ENCODE measurements at regions not wholly inside any gene's neighbourhood (a gene's known extent, or its start where the extent isn't known, plus 50 kb on each side); places are given as distances from the start of the nearest gene placed in this dataset.
"Not testable (repeated sequence)": the region's sequence is repeated elsewhere in the genome, so short reads cannot be mapped to it uniquely, and the experiment has no call there.

- DNase-seq (ENCODE audit: low read depth); H3K4me3 ChIP-seq (ENCODE audit: low read depth, low read length): not testable (repeated sequence)
These were observed 203.2 kb downstream of the SNCAIP start for GRCh38 chr5:122515210-122515609.

GRCh38 chr5:122515709-122516431, 203.8 kb downstream of the SNCAIP start:
- TF ChIP-seq CTCF (IDR thresholded peaks at IDR 0.05; ENCODE audit: control insufficient read depth, extremely low read depth, insufficient read depth): peak; percentile 94
- no peak overlapping the region for H3K4me3 ChIP-seq (ENCODE audit: low read depth, low read length)
- peak; percentile 82 for DNase-seq (ENCODE audit: low read depth)

GRCh38 chr5:122516432-122516743, 204.4 kb downstream of the SNCAIP start:
- TF ChIP-seq CTCF (IDR thresholded peaks at IDR 0.05; ENCODE audit: control insufficient read depth, extremely low read depth, insufficient read depth): no peak
- DNase-seq (ENCODE audit: low read depth): no peak
- no peak overlapping the region for H3K4me3 ChIP-seq (ENCODE audit: low read depth, low read length)

GRCh38 chr5:122517091-122517490, 205.1 kb downstream of the SNCAIP start:
- TF ChIP-seq CTCF (IDR thresholded peaks at IDR 0.05; ENCODE audit: control insufficient read depth, extremely low read depth, insufficient read depth): no peak
- no peak overlapping the region for H3K4me3 ChIP-seq (ENCODE audit: low read depth, low read length)
- no peak for DNase-seq (ENCODE audit: low read depth)

- no peak overlapping the region for H3K4me3 ChIP-seq (ENCODE audit: low read depth, low read length)
- no peak for DNase-seq (ENCODE audit: low read depth)
- no peak for TF ChIP-seq CTCF (IDR thresholded peaks at IDR 0.05; ENCODE audit: control insufficient read depth, extremely low read depth, insufficient read depth)
These were observed 211.7 kb downstream of the SNCAIP start for GRCh38 chr5:122523776-122524175.

GRCh38 chr5:122527547-122527946, 215.5 kb downstream of the SNCAIP start:
- no peak for DNase-seq (ENCODE audit: low read depth)
- no peak overlapping the region for H3K4me3 ChIP-seq (ENCODE audit: low read depth, low read length)
- TF ChIP-seq CTCF (IDR thresholded peaks at IDR 0.05; ENCODE audit: control insufficient read depth, extremely low read depth, insufficient read depth): no peak

- H3K4me3 ChIP-seq (ENCODE audit: low read depth, low read length): no peak overlapping the region
- TF ChIP-seq CTCF (IDR thresholded peaks at IDR 0.05; ENCODE audit: control insufficient read depth, extremely low read depth, insufficient read depth): no peak
- DNase-seq (ENCODE audit: low read depth): no peak
These were observed 220.0 kb downstream of the SNCAIP start for GRCh38 chr5:122532035-122532434.
